Right atrium auricular region (tissue), 2 donors: ENCODE measurements at regions not wholly inside any gene's neighbourhood (a gene's known extent, or its start where the extent isn't known, plus 50 kb on each side); places are given as distances from the start of the nearest gene placed in this dataset.

Experiments
- DNase-seq: peaks from one replicate; pipeline ENCODE4 v3.0.0-alpha.2; 2019; ENCODE audit warnings: low spot score
- H3K27ac ChIP-seq, 2 donors: fragments of 200-600 bp; sonication (generic); 1 replicate in 1 of 2; 2 replicates in 1 of 2; pipeline ENCODE4 v1.5.1; 2016 to 2019
- H3K27me3 ChIP-seq, 2 donors: fragments of 200-600 bp; sonication (generic); one replicate each; pipeline versions ENCODE4 v1.5.1 to v1.6.0; 2017 to 2019
- H3K36me3 ChIP-seq: fragments of 200-600 bp; sonication (generic); one replicate; pipeline ENCODE4 v1.5.1; 2016
- H3K4me1 ChIP-seq, 2 donors: fragments of 200-600 bp; sonication (generic); one replicate each; pipeline versions ENCODE4 v1.5.1 to v1.6.0; 2017 to 2019
- H3K4me3 ChIP-seq, 2 donors: fragments of 200-600 bp; sonication (generic); 1 replicate in 1 of 2; 2 replicates in 1 of 2; pipeline ENCODE4 v1.5.1; 2017 to 2019; ENCODE audit warnings: mild to moderate bottlenecking in 1 of 2, moderate library complexity in 1 of 2
- H3K9me3 ChIP-seq, 2 donors: fragments of 200-600 bp; sonication (generic); one replicate each; pipeline ENCODE4 v1.5.1; 2019
- TF ChIP-seq, protein P1 (sequence below), 2 donors: fragments of 200-600 bp; sonication (generic); IDR thresholded peaks; one replicate each; pipeline ENCODE4 v1.5.1; 2019; ENCODE audit warnings: antibody characterized with exemption in 2 of 2

DNA sequence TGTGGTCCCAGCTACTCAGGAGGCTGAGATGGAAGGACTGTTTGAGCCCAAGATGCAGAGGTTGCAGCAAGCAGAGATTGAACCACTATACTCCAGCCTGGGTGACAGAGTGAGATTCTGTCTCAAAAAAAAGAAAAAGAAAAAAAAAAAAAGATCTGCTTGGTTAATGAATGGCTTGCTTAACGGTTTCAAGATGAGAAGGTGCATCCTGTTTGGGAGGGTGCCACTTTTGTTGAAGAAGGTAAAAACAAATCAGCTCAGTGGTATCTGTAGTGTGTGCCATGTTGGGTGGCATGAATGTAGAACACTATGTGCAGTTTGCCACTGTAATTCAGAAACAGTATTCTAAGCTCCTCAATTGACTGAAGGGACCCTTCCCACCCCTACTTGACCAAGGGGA is 94.9 kb upstream of the ETV3 start:
- no peak for DNase-seq
- TF ChIP-seq, protein P1, sequence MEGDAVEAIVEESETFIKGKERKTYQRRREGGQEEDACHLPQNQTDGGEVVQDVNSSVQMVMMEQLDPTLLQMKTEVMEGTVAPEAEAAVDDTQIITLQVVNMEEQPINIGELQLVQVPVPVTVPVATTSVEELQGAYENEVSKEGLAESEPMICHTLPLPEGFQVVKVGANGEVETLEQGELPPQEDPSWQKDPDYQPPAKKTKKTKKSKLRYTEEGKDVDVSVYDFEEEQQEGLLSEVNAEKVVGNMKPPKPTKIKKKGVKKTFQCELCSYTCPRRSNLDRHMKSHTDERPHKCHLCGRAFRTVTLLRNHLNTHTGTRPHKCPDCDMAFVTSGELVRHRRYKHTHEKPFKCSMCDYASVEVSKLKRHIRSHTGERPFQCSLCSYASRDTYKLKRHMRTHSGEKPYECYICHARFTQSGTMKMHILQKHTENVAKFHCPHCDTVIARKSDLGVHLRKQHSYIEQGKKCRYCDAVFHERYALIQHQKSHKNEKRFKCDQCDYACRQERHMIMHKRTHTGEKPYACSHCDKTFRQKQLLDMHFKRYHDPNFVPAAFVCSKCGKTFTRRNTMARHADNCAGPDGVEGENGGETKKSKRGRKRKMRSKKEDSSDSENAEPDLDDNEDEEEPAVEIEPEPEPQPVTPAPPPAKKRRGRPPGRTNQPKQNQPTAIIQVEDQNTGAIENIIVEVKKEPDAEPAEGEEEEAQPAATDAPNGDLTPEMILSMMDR (IDR thresholded peaks at IDR 0.05): no peak

DNA sequence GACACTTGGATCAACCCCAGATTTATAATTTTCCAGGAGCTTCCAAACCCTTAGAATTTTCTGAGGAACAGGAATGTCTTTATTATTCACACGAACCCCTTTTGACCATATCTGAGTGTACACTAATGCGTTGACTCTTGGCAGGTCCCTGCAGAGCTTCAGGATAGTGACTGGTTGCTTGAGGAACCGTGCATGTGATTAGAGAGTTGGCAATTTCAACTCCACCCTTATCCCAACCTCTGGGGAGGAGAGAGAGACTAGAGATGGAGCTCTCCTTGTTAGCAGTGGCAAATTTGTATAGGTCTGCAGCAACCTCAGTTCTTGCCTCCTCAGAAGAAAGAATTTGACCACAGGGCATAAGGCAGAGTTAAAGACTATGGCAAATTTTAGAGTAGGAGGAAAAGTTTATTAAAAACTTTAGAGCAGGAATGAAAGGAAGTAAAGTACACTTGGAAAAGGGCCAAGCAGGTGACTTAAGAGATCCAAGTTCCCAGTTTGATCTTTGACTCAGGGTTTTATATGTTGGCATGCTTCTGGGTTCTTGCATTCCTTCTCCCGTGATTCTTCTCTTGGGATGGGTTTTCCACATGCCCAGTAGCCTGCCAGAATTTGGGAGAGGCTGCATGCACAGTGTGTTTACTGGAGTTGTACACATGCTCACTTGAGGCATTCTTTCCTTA is 93.8 kb upstream of the ETV3 start:
- TF ChIP-seq, protein P1 (IDR thresholded peaks at IDR 0.05): no peak
- H3K36me3 ChIP-seq: no peaks in the 10 kb centered on the region
- no peaks in the 10 kb centered on the region for H3K4me1 ChIP-seq
- no peaks in the 10 kb centered on the region for H3K27me3 ChIP-seq
- H3K9me3 ChIP-seq: no peaks in the 10 kb centered on the region
- H3K4me3 ChIP-seq: no peak overlapping the region
- no peak for DNase-seq
- no peak overlapping the region for H3K27ac ChIP-seq

More for the DNA sequence above, 94.9 kb upstream of the ETV3 start:
- H3K27me3 ChIP-seq: no peaks in the 10 kb centered on the region
- no peak overlapping the region for H3K27ac ChIP-seq
- H3K4me1 ChIP-seq: no peaks in the 10 kb centered on the region
- H3K9me3 ChIP-seq: no peaks in the 10 kb centered on the region
- no peak overlapping the region for H3K4me3 ChIP-seq
- no peaks in the 10 kb centered on the region for H3K36me3 ChIP-seq

DNA sequence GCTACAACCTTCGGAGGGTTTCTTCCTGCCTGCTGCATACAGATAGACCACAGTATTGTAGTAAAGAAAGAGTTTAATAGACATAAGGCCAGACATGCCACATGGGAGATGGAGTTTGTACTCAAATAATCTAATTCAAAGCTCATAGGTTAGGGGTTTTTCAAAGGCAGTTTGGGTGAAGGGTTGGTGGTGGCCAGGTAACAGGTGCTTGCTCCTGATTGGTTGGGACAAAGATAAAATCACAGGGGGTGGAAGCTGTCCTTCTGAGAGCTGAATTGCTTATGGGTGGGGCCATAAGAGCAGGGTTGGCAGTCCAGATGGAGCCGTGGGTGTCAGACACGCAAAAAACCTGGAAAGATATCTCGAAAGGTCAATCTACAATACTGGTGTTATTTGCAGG is 92.3 kb upstream of the ETV3 start:
- Histone ChIP-seq H3K4me3 (no peak overlapping the region), H3K27ac (no peak overlapping the region), H3K36me3 (no peaks in the 10 kb centered on the region), H3K27me3 (no peaks in the 10 kb centered on the region), H3K4me1 (no peaks in the 10 kb centered on the region), H3K9me3 (no peaks in the 10 kb centered on the region)
- TF ChIP-seq, protein P1 (IDR thresholded peaks at IDR 0.05): no peak
- DNase-seq: no peak

DNA sequence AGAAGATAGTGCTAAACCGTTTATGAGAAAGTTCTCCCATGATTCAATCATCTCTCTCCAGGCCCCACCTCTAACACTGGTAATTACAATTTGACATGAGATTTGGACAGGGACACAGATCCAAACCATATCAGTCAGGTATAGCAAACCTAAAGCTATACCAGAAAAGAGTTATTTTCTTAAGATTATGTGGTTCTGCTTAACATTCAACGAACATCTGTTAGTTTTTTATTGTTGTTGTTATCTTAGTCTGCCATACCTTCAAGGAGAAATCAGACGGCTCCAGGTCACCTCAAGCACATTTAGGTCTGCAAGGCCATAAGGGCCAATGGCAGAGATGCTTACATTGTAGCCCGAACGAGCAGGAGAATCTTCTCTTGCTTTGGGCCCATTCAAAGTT is 89.5 kb upstream of the ETV3 start:
- TF ChIP-seq, protein P1 (IDR thresholded peaks at IDR 0.05): no peak
- no peak overlapping the region for H3K4me3 ChIP-seq
- H3K9me3 ChIP-seq: peaks cover 0 to 5% of the 10 kb centered on the region in 2 donors
- DNase-seq: no peak
- H3K27ac ChIP-seq: no peak overlapping the region
- H3K36me3 ChIP-seq: no peaks in the 10 kb centered on the region
- H3K4me1 ChIP-seq: no peaks in the 10 kb centered on the region
- no peaks in the 10 kb centered on the region for H3K27me3 ChIP-seq

DNA sequence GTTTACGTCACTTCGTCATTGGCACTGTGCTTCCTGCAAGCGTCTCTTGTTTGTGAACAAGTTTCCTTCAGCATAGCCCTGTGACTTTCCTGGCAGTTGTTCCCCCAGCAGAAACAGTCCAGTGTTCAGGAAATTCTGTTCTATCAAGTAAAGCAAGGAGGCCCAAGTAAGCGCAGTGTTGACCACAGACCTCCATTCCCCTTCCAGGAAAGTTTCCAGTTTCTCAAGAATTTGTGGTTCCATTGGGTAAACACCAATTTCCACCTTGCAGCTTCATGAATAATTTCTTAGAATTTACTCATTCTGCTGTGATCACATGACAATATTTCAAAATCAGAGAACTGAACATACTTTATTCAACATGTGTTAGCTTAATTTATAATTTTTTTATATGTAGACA is 88.5 kb upstream of the ETV3 start:
- no peak for DNase-seq
- TF ChIP-seq, protein P1 (IDR thresholded peaks at IDR 0.05): no peak

DNA sequence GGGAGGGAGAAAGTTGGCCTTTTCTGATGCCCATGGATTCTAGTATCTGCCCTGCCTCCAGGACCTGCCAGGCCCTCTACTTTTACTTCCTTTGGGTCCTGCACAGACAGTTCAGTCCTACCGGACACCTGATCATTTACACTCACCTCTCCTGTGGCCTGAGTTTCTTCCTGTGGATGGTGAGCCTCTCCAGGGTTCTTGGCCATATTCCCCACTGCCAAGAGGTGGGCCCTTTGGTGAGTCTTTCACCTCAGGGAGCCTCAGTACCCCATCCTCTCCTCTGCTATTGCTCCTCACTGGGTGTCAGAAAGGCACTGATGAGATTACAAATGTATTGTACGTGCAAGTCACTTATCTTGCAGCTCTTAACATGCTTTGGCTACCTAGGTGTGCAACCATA is 81.4 kb upstream of the ETV3 start:
- Histone ChIP-seq H3K27ac (no peak overlapping the region), H3K9me3 (peaks cover 0 to 2% of the 10 kb centered on the region in 2 donors), H3K27me3 (no peaks in the 10 kb centered on the region), H3K4me1 (no peaks in the 10 kb centered on the region), H3K4me3 (no peak overlapping the region), H3K36me3 (no peaks in the 10 kb centered on the region)
- TF ChIP-seq, protein P1 (IDR thresholded peaks at IDR 0.05): no peak
- DNase-seq: no peak

More for the DNA sequence above, 88.5 kb upstream of the ETV3 start:
- Histone ChIP-seq H3K36me3 (no peaks in the 10 kb centered on the region), H3K4me1 (no peaks in the 10 kb centered on the region), H3K27ac (no peak overlapping the region), H3K9me3 (peaks cover 0 to 5% of the 10 kb centered on the region in 2 donors), H3K4me3 (no peak overlapping the region), H3K27me3 (no peaks in the 10 kb centered on the region)
